Left ventricle myocardium inferior (tissue), 1 donor: ENCODE measurements at regions not wholly inside any gene's neighbourhood (a gene's known extent, or its start where the extent isn't known, plus 50 kb on each side); places are given as distances from the start of the nearest gene placed in this dataset.

ENCODE experiments used
- DNase-seq: peaks from one replicate; pipeline ENCODE4 v3.0.0-alpha.2; 2020
- H3K27ac ChIP-seq: fragments of 200-600 bp; replicated peaks from 2 replicates; pipeline ENCODE4 v1.8.0; 2021
- H3K27me3 ChIP-seq: fragments of 200-600 bp; 2 replicates; pipeline ENCODE4 v1.8.0; 2021; ENCODE audit warnings: low read depth
- H3K36me3 ChIP-seq: fragments of 200-600 bp; 2 replicates; pipeline ENCODE4 v1.8.0; 2021
- H3K4me1 ChIP-seq: fragments of 200-600 bp; 2 replicates; pipeline ENCODE4 v1.8.0; 2021
- H3K4me3 ChIP-seq: fragments of 200-600 bp; 2 replicates; pipeline ENCODE4 v1.8.0; 2021; ENCODE audit warnings: mild to moderate bottlenecking, moderate library complexity
- H3K9me3 ChIP-seq: fragments of 200-600 bp; replicated peaks from 2 replicates; pipeline ENCODE4 v1.8.0; 2021
- intact Hi-C: fragments of 100-400 bp; cut with micrococcal nuclease; formaldehyde crosslinking; loops from one replicate; pipeline ENCODE4 v1.11.0; 2022
- TF ChIP-seq, protein P1 (sequence below): fragments of 200-600 bp; IDR thresholded peaks from 2 replicates; pipeline ENCODE4 v1.8.0; 2021; ENCODE audit warnings: antibody characterized with exemption, mild to moderate bottlenecking, borderline replicate concordance
- donor health status: DM: no; HTN: yes; CAD: no; lungs with severe emphysema.

DNA sequence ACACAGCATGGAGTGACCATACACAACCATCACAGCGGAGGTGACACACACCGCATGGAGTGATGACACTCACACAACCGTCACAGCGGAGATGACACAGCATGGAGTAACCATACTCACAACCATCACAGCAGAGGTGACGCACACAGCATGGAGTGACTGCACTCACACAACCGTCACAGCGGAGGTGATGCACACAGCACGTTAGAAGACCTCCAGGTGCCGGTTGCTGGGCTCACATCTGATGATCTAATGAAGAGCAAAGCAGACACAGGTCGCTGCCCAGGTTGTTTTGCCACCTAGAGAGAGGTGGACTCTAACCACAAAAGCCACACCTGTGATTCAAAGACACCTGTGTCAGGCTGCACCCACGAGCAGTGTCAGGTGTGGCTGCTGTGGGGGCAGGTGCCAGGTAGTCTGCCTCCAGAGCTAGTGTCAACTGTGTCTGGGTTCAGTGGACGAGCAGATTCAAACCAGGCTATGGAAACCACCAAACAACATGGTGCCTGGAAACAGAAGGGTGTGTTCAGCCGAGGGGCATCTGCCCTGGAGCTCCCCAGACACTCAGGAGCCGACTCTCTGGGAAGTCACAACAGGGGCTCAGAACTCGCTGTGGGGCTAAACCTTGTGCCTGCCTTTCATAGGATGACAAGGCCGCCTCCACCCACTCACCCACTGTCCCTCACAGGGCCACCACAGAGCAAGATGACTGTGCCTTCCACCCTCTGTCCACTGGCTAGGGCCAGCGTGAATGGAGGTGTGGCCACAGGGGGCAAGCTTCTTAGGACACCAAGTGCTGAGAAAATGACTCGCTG, 608.2 kb downstream of the TBC1D22A start:
- TF ChIP-seq, protein P1, sequence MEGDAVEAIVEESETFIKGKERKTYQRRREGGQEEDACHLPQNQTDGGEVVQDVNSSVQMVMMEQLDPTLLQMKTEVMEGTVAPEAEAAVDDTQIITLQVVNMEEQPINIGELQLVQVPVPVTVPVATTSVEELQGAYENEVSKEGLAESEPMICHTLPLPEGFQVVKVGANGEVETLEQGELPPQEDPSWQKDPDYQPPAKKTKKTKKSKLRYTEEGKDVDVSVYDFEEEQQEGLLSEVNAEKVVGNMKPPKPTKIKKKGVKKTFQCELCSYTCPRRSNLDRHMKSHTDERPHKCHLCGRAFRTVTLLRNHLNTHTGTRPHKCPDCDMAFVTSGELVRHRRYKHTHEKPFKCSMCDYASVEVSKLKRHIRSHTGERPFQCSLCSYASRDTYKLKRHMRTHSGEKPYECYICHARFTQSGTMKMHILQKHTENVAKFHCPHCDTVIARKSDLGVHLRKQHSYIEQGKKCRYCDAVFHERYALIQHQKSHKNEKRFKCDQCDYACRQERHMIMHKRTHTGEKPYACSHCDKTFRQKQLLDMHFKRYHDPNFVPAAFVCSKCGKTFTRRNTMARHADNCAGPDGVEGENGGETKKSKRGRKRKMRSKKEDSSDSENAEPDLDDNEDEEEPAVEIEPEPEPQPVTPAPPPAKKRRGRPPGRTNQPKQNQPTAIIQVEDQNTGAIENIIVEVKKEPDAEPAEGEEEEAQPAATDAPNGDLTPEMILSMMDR: no peak
- no peak for DNase-seq
- H3K9me3 ChIP-seq: no peaks in the 10 kb centered on the region
- no peaks in the 10 kb centered on the region for H3K4me1 ChIP-seq
- peaks cover 95% of the 10 kb centered on the region for H3K27me3 ChIP-seq
- intact Hi-C loops: no loop called here
- no peak overlapping the region for H3K27ac ChIP-seq
- no peaks in the 10 kb centered on the region for H3K36me3 ChIP-seq
- no peak overlapping the region for H3K4me3 ChIP-seq

DNA sequence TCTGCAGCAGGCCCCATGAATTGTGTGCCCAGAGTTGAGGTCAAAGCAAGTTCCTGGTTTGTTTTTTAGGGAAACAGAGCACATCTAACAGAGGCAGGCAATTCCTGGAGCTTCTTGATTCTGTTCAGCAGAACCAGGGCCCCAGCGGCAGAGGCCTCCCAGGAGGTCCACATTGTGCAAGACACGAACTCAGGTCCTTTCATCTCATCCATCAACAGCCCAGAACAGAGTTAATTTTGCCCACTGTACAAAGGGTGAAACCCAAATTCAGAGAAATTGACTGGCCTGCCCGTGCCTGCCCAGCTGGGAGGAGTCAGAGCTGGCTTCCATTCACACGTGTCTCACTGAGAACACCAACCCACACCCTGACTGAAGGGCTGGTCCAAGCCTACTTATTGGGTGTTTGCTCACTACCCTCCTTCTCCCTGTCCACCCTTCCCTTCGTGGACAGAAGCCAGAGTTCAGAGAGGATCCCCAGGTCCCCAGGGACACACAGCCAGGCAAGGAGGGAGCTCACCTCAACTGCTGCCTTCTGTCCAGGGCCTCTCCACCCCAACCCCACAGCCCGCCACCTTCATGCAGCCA, 607.1 kb downstream of the TBC1D22A start:
- peaks cover 84% of the 10 kb centered on the region for H3K27me3 ChIP-seq
- no peak overlapping the region for H3K27ac ChIP-seq
- H3K36me3 ChIP-seq: no peaks in the 10 kb centered on the region
- intact Hi-C loops: no loop called here
- no peaks in the 10 kb centered on the region for H3K4me1 ChIP-seq
- TF ChIP-seq, protein P1: no peak
- H3K4me3 ChIP-seq: no peak overlapping the region
- peaks cover 6% of the 10 kb centered on the region for H3K9me3 ChIP-seq
- no peak for DNase-seq

DNA sequence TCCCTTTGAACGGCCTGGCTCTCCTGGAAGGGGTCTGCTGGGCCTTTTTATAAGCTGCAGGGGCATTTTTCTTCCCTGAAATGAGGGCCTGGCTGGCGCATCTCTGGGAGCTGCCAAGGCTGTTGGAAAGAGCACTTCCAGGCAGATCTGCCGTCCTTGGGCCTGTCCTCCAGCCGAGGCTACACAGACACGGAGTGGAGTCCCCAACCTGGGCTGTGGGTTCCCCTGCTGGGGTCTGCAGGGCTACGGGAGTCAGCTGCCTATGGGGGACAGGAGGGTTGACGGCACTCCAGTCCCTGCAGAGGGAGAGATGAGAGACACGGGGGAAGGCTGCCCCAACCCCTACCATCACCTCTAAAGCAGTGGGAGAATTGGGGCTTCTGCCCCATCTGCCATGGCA, 606.6 kb downstream of the TBC1D22A start:
- Histone ChIP-seq H3K9me3 (peaks cover 11% of the 10 kb centered on the region), H3K4me1 (no peaks in the 10 kb centered on the region), H3K36me3 (no peaks in the 10 kb centered on the region), H3K4me3 (no peak overlapping the region), H3K27ac (no peak overlapping the region), H3K27me3 (peaks cover 79% of the 10 kb centered on the region)
- intact Hi-C loops: no loop called here
- TF ChIP-seq, protein P1: no peak
- no peak for DNase-seq

DNA sequence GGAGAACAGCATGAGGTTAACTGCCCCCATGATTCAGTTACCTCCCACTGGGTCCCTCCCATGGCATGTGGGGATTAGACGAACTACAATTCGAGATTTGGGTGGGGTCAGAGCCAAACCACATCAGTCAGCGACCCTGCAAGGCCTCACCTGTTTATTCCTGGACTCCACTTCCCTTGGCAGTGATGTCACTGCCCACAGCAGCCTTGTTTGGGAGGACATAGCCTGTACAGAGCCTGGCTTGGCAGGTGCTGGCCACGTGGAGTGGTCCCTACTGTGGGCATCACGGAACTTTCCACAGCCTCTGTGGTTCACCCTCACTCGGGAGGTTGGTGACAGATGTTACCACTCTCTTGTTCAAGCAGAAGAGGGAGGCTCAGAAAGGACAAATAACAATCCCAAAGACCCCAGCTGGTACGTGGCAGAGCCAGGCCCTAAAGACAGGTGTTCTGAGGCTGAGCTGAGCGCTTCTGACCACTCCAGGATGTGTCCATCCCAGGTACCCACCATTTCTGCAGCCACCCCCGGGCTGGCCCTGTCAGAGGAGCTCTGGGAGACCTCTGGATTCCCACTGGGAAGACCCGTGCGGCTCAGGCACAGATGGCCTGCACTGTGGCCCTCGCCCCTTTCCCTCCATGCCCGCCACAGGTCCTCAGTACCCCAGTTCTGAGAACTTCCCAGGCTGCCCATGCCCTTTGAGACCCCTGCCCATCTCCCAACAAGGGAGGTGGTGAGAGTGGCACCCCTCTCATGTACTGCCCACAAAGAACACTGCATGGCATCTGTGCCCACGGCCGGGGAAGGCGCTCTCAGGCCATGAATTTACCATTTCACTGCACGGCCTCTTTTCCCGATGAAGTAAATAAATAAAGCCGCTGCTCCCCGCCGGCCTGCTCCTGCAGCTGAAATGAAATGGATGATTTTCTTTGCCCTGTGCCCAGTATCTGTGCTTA, 605.8 kb downstream of the TBC1D22A start:
- DNase-seq: no peak

More for the DNA sequence above, 605.8 kb downstream of the TBC1D22A start:
- TF ChIP-seq, protein P1: no peak
- no peak overlapping the region for H3K4me3 ChIP-seq
- peaks cover 71% of the 10 kb centered on the region for H3K27me3 ChIP-seq
- no peak overlapping the region for H3K27ac ChIP-seq
- intact Hi-C loops: no loop called here
- no peaks in the 10 kb centered on the region for H3K36me3 ChIP-seq
- no peaks in the 10 kb centered on the region for H3K4me1 ChIP-seq
- peaks cover 17% of the 10 kb centered on the region for H3K9me3 ChIP-seq
